ENCODE measurements at regions not wholly inside any gene's neighbourhood (a gene's known extent, or its start where the extent isn't known, plus 50 kb on each side); places are given as distances from the start of the nearest gene placed in this dataset.
A peak's percentile ranks its signal among the peaks of the same experiment; 100 is the strongest.

DNA sequence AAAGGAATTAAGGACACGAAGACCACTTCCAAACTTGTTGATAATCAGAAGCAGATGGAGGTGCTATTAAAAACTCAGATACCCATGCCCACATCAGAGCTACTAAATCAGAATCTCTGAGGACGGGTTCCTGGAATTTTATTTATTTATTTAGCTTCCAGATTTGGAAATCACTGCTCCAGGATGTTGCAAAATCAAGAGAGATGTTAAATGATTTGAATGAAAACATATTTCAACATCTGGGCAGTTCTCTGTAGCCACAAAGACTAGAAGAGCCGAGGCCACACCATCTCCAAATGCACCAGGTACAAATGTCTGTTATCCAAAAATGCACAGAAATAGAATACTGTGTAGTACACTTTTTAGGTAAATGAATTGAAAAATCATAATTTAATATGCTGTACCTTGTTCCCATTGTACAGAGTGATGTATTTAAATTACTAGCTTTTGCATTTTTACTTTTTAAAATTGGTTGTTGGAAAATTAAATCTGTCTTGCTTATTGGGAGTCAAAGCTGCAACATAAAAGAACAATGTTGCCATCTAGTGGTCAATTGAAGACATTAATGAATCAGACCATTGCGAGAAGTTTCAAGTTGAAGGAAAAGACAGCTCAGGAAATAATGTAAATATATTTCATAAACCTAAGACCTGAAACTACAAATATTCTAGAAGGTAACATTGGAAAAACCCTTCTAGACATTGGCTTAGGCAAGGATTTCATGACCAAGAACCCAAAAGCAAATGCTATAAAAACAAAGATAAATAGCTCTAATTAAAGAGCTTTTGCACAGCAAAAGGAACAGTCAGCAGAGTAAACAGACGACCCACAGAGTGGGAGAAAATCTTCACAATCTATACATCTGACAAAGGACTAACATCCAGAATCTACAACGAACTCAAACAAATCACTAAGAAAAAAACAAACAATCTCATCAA is 151.3 kb upstream of the TTC29 start:
- no peak for DNase-seq (ENCODE audit: low read depth)
- H3K4me3 ChIP-seq (ENCODE audit: low read length) = no peak overlapping the region
- peak; percentile 55 for TF ChIP-seq CTCF (conservative IDR thresholded peaks at IDR 0.05; ENCODE audit: low read depth, low read length)

DNA sequence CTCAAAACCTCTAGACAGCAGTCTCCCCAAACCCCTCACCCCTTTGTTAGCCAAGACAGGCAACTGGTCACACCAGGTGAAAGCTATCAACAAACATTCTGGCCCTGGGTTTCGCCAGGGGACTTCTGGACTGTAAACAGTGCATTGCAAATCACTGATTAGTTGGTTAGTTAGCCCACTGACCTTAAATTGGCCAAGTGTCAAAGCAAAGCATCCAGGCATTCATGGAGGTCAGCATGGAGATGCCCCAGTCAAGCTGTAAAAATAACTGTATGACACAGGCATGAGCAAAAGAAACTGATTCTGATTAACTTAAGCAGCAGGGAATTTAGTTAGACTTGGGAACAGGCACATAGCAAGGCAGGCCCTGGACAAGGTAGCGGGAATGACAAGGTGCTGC is 156.0 kb upstream of the TTC29 start:
- no peak for TF ChIP-seq CTCF (conservative IDR thresholded peaks at IDR 0.05; ENCODE audit: low read depth, low read length)
- no peak for DNase-seq (ENCODE audit: low read depth)
- H3K4me3 ChIP-seq (ENCODE audit: low read length) = no peak overlapping the region

GRCh38 chr4:147102596-147102995 is 156.9 kb upstream of the TTC29 start:
- TF ChIP-seq CTCF (conservative IDR thresholded peaks at IDR 0.05; ENCODE audit: low read depth, low read length) = no peak
- no peak overlapping the region for H3K4me3 ChIP-seq (ENCODE audit: low read length)
- no peak for DNase-seq (ENCODE audit: low read depth)

GRCh38 chr4:147103403-147103946 is 157.8 kb upstream of the TTC29 start:
- H3K4me3 ChIP-seq (ENCODE audit: low read length) = peak overlapping the region; percentile 10
- peak; percentile 84 for DNase-seq (ENCODE audit: low read depth)
- TF ChIP-seq CTCF (conservative IDR thresholded peaks at IDR 0.05; ENCODE audit: low read depth, low read length) = peak; percentile 22

- DNase-seq (ENCODE audit: low read depth) = no peak
- H3K4me3 ChIP-seq (ENCODE audit: low read length) = no peak overlapping the region
- no peak for TF ChIP-seq CTCF (conservative IDR thresholded peaks at IDR 0.05; ENCODE audit: low read depth, low read length)
Measured at GRCh38 chr4:147104768-147105167, 159.1 kb upstream of the TTC29 start.

DNA sequence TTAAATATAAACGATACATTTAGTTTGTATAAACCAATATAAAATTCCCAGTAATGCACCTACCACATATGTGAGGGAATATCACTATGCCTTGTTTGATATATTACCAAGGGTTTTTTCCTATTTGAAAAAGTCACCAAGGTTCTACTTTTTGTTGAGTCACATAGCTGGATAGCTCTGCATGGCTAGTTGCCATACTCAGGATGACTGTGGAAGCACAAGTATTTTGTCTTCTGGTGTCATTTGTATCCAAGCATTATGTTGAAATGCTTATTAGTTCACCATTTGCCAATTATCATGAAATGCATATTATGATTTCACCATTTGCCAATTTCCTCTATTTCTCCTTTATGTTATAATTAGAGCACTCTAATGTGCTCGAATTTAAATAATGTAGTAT is 162.7 kb upstream of the TTC29 start:
- TF ChIP-seq CTCF (conservative IDR thresholded peaks at IDR 0.05; ENCODE audit: low read depth, low read length) = no peak
- H3K4me3 ChIP-seq (ENCODE audit: low read length) = no peak overlapping the region
- DNase-seq (ENCODE audit: low read depth) = no peak

DNA sequence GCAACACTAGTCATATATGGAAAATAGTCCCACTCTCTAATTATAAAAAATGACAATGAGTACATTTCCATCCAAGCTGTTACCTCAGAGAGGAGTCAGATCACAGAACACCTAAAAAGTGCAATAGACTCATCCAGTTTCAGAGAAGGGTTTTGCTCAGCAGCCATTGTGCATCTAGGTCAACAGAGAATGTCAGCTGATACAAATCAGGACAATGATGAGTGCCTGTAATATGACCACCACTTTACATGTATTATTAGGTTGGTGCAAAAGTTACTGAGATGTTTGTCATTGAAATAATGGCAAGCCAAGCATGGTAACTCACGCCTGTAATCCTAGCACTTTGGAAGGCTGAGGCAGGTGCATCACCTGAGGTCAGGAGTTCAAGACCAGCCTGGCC is 164.1 kb upstream of the TTC29 start:
- no peak overlapping the region for H3K4me3 ChIP-seq (ENCODE audit: low read length)
- DNase-seq (ENCODE audit: low read depth) = no peak
- TF ChIP-seq CTCF (conservative IDR thresholded peaks at IDR 0.05; ENCODE audit: low read depth, low read length) = no peak

Data from retinal pigment epithelial cell (primary cell).